HG03354 (cell line): ENCODE measurements at regions not wholly inside any gene's neighbourhood (a gene's known extent, or its start where the extent isn't known, plus 50 kb on each side); places are given as distances from the start of the nearest gene placed in this dataset.
"Not testable (repeated sequence)": the region's sequence is repeated elsewhere in the genome, so short reads cannot be mapped to it uniquely, and the experiment has no call there.

Source experiments
- ATAC-seq: cut with Tn5 transposase; IDR thresholded peaks from one replicate; pipeline ENCODE4 v1.9.1; 2021; ENCODE audit warnings: mild to moderate bottlenecking; ENCODE audit not compliant: unreplicated experiment, poor library complexity, severe bottlenecking

GRCh38 chr5:121386334-121386733, 465.3 kb upstream of the FTMT start:
- no peak for ATAC-seq

GRCh38 chr5:121396716-121397115, 455.0 kb upstream of the FTMT start:
- no peak for ATAC-seq

- ATAC-seq: peak; percentile 48
These were observed 451.8 kb upstream of the FTMT start for GRCh38 chr5:121399879-121400278.

- ATAC-seq: no peak
These were observed 442.9 kb upstream of the FTMT start for GRCh38 chr5:121408778-121409177.

- ATAC-seq: no peak
These were observed 436.4 kb upstream of the FTMT start for GRCh38 chr5:121415270-121415669.

GRCh38 chr5:121421646-121422045, 430.0 kb upstream of the FTMT start:
- ATAC-seq: no peak

- no peak for ATAC-seq
These were observed 426.7 kb upstream of the FTMT start for GRCh38 chr5:121424976-121425375.

- ATAC-seq: no peak
These were observed 425.5 kb upstream of the FTMT start for GRCh38 chr5:121426153-121426552.

- no peak for ATAC-seq
These were observed 421.9 kb upstream of the FTMT start for GRCh38 chr5:121429761-121430160.

GRCh38 chr5:121430538-121430937, 421.1 kb upstream of the FTMT start:
- no peak for ATAC-seq

GRCh38 chr5:121445511-121445910, 406.2 kb upstream of the FTMT start:
- ATAC-seq: no peak

GRCh38 chr5:121462441-121462840, 389.2 kb upstream of the FTMT start:
- ATAC-seq: no peak

GRCh38 chr5:121471222-121471621, 380.5 kb upstream of the FTMT start:
- ATAC-seq: not testable (repeated sequence)

- no peak for ATAC-seq
These were observed 373.0 kb upstream of the FTMT start for GRCh38 chr5:121478636-121479035.

- ATAC-seq: no peak
These were observed 372.3 kb upstream of the FTMT start for GRCh38 chr5:121479337-121479736.

- no peak for ATAC-seq
These were observed 366.4 kb upstream of the FTMT start for GRCh38 chr5:121485281-121485680.

- ATAC-seq: not testable (repeated sequence)
These were observed 365.7 kb upstream of the FTMT start for GRCh38 chr5:121485999-121486398.

GRCh38 chr5:121489972-121490371, 361.7 kb upstream of the FTMT start:
- ATAC-seq: no peak

- no peak for ATAC-seq
These were observed 354.5 kb upstream of the FTMT start for GRCh38 chr5:121497176-121497575.

GRCh38 chr5:121500310-121500709, 351.4 kb upstream of the FTMT start:
- ATAC-seq: no peak

- no peak for ATAC-seq
These were observed 348.4 kb upstream of the FTMT start for GRCh38 chr5:121503111-121503840.

- ATAC-seq: no peak
These were observed 334.7 kb upstream of the FTMT start for GRCh38 chr5:121516997-121517396.
